Esophagus muscularis mucosa (tissue), 4 donors: ENCODE measurements at regions not wholly inside any gene's neighbourhood (a gene's known extent, or its start where the extent isn't known, plus 50 kb on each side); places are given as distances from the start of the nearest gene placed in this dataset.

Experiments used
- DNase-seq: peaks from one replicate; pipeline ENCODE4 v3.0.0-alpha.2; 2017; ENCODE audit errors: extremely low spot score
- H3K27ac ChIP-seq, 4 donors: fragments of 200-600 bp; sonication (generic); replicated peaks in 1 of 4; 1 replicate in 3 of 4; 2 replicates in 1 of 4; pipeline ENCODE4 v1.5.1; 2016 to 2019; ENCODE audit warnings: mild to moderate bottlenecking in 1 of 4
- H3K27me3 ChIP-seq, 4 donors: fragments of 200-600 bp; sonication (generic); one replicate each; pipeline versions ENCODE4 v1.5.1 to v1.6.0; 2016 to 2019
- H3K36me3 ChIP-seq, 4 donors: fragments of 200-600 bp; sonication (generic); one replicate each; pipeline ENCODE4 v1.5.1; 2016 to 2019
- H3K4me1 ChIP-seq, 4 donors: fragments of 200-600 bp; sonication (generic); one replicate each; pipeline ENCODE4 v1.5.1; 2016 to 2019
- H3K4me3 ChIP-seq, 4 donors: fragments of 200-600 bp; sonication (generic); 1 replicate in 2 of 4; 2 replicates in 2 of 4; pipeline ENCODE4 v1.5.1; 2016 to 2019; ENCODE audit warnings: mild to moderate bottlenecking in 4 of 4, moderate library complexity in 1 of 4
- H3K9me3 ChIP-seq, 4 donors: fragments of 200-600 bp; sonication (generic); 1 replicate in 3 of 4; 2 replicates in 1 of 4; pipeline ENCODE4 v1.5.1; 2016 to 2019
- CTCF ChIP-seq, 3 experiments: fragments of 200-600 bp in 2 of 3; fragments of 450-650 bp in 1 of 3; sonication (generic) in 2 of 3; IDR thresholded peaks; one replicate each; pipeline ENCODE4 v1.5.1; 2017 to 2019; ENCODE audit warnings: antibody characterized with exemption in 3 of 3, mild to moderate bottlenecking in 2 of 3, moderate library complexity in 1 of 3
- EP300 ChIP-seq: sonication (generic); formaldehyde crosslinking; IDR thresholded peaks from one replicate; pipeline ENCODE4 v1.6.1; 2017; ENCODE audit warnings: antibody characterized with exemption
- POLR2A ChIP-seq: fragments of 450-650 bp; IDR thresholded peaks from one replicate; pipeline ENCODE4 v1.6.1; 2017; ENCODE audit warnings: antibody characterized with exemption, moderate library complexity, mild to moderate bottlenecking, low read depth
- POLR2AphosphoS5 ChIP-seq, 2 donors: sonication (generic); formaldehyde crosslinking; IDR thresholded peaks; one replicate each; pipeline ENCODE4 v1.6.1; 2017; ENCODE audit warnings: antibody characterized with exemption in 2 of 2
- WGBS: methylation state at CpG from one replicate; pipeline ENCODE4 v1.1.5; 2018; 5-methylcytosine and 5-hydroxymethylcytosine counted together
- intact Hi-C: fragments of 100-400 bp; cut with DNase I; formaldehyde crosslinking; loops from one replicate; pipeline ENCODE4 v1.15.1; 2023

GRCh38 chrX:42119076-42119475 lies 195.7 kb upstream of the CASK start:
- intact Hi-C loops, result no loop called here
- Histone ChIP-seq H3K27ac (no peak overlapping the region), H3K9me3 (no peaks in the 10 kb centered on the region), H3K4me3 (no peak overlapping the region), H3K4me1 (no peaks in the 10 kb centered on the region), H3K27me3 (no peaks in the 10 kb centered on the region), H3K36me3 (no peaks in the 10 kb centered on the region)
- 77% methylated on average over 1 of the region's 1 CpG for WGBS
- no peak for DNase-seq
- TF ChIP-seq EP300, result no peak
- no peak for TF ChIP-seq POLR2A
- TF ChIP-seq POLR2AphosphoS5 (IDR thresholded peaks at IDR 0.05), result no peak
- no peak for TF ChIP-seq CTCF (IDR thresholded peaks at IDR 0.05)

- Histone ChIP-seq H3K4me3 (no peak overlapping the region), H3K36me3 (no peaks in the 10 kb centered on the region), H3K9me3 (no peaks in the 10 kb centered on the region), H3K27me3 (no peaks in the 10 kb centered on the region), H3K27ac (no peak overlapping the region), H3K4me1 (no peaks in the 10 kb centered on the region)
- intact Hi-C loops, result no loop called here
- TF ChIP-seq CTCF (IDR thresholded peaks at IDR 0.05) (no peak), EP300 (no peak), POLR2A (no peak), POLR2AphosphoS5 (IDR thresholded peaks at IDR 0.05) (no peak)
- no peak for DNase-seq
- 79% methylated on average over 2 of the region's 2 CpGs for WGBS
Measured at GRCh38 chrX:42117318-42117717, 194.0 kb upstream of the CASK start.

GRCh38 chrX:42109428-42109827 lies 186.1 kb upstream of the CASK start:
- Histone ChIP-seq H3K4me3 (no peak overlapping the region), H3K27me3 (no peaks in the 10 kb centered on the region), H3K27ac (no peak overlapping the region), H3K36me3 (no peaks in the 10 kb centered on the region), H3K9me3 (no peaks in the 10 kb centered on the region), H3K4me1 (no peaks in the 10 kb centered on the region)
- DNase-seq, result no peak
- intact Hi-C loops, result no loop called here
- TF ChIP-seq EP300 (no peak), POLR2AphosphoS5 (IDR thresholded peaks at IDR 0.05) (no peak), POLR2A (no peak), CTCF (IDR thresholded peaks at IDR 0.05) (no peak)
- WGBS, result 79% methylated on average over 2 of the region's 2 CpGs

- DNase-seq, result no peak
- no peaks in the 10 kb centered on the region for H3K27me3 ChIP-seq
Measured at GRCh38 chrX:42107495-42108488, 184.4 kb upstream of the CASK start.

More at GRCh38 chrX:42107495-42108488, 184.4 kb upstream of the CASK start:
- WGBS, result 71% methylated on average over 8 of the region's 8 CpGs
- no peak for TF ChIP-seq POLR2A
- TF ChIP-seq EP300, result no peak
- no peak for TF ChIP-seq CTCF (IDR thresholded peaks at IDR 0.05)
- no peak for TF ChIP-seq POLR2AphosphoS5 (IDR thresholded peaks at IDR 0.05)
- no peak overlapping the region for H3K27ac ChIP-seq
- no peaks in the 10 kb centered on the region for H3K4me1 ChIP-seq
- intact Hi-C loops, result no loop called here
- H3K36me3 ChIP-seq, result no peaks in the 10 kb centered on the region
- H3K4me3 ChIP-seq, result no peak overlapping the region
- H3K9me3 ChIP-seq, result no peaks in the 10 kb centered on the region
